ENCODE measurements at regions not wholly inside any gene's neighbourhood (a gene's known extent, or its start where the extent isn't known, plus 50 kb on each side); places are given as distances from the start of the nearest gene placed in this dataset.

DNA sequence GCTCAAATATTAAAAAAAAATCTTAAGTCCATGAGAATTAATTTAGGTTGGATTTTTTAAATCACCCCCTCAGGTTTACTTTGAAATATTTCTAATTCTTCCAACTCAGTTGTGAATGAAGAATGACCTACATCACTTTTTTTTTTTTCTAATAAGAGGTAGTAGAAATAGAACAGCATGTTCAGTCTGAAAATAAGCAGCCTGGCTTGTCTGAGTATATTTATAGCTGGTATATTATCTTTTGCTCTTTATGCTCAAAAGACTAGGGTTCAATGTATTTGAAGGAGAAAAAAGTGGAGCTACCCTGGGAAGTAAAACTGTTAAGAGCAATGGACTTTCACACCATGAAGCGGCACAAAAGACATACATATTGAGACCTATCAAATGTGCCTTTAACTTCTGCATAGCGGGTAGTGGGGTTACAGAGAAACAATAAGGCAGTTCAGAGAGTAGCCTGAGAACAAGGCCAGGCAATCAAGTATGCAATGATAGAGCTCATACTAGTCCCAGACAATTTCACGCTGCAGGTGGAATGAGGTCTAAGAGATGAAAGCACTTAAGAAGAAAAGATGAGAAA lies 175.4 kb upstream of the CDH12 start:
- Histone ChIP-seq H3K27me3 (no peaks in the 10 kb centered on the region), H3K36me3 (no peaks in the 10 kb centered on the region), H3K27ac (no peak overlapping the region), H3K4me1 (no peaks in the 10 kb centered on the region), H3K9me3 (no peaks in the 10 kb centered on the region), H3K4me3 (no peak overlapping the region)
- intact Hi-C loops (cut with DNase I; ENCODE audit: low total_unique reads): no loop called here
- TF ChIP-seq POLR2A (IDR thresholded peaks at IDR 0.05) (no peak), POLR2AphosphoS5 (IDR thresholded peaks at IDR 0.05) (no peak)
- TF ChIP-seq, protein P1, sequence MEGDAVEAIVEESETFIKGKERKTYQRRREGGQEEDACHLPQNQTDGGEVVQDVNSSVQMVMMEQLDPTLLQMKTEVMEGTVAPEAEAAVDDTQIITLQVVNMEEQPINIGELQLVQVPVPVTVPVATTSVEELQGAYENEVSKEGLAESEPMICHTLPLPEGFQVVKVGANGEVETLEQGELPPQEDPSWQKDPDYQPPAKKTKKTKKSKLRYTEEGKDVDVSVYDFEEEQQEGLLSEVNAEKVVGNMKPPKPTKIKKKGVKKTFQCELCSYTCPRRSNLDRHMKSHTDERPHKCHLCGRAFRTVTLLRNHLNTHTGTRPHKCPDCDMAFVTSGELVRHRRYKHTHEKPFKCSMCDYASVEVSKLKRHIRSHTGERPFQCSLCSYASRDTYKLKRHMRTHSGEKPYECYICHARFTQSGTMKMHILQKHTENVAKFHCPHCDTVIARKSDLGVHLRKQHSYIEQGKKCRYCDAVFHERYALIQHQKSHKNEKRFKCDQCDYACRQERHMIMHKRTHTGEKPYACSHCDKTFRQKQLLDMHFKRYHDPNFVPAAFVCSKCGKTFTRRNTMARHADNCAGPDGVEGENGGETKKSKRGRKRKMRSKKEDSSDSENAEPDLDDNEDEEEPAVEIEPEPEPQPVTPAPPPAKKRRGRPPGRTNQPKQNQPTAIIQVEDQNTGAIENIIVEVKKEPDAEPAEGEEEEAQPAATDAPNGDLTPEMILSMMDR (IDR thresholded peaks at IDR 0.05): no peak
- DNase-seq (ENCODE audit: low spot score in 2 of 2): no peak

DNA sequence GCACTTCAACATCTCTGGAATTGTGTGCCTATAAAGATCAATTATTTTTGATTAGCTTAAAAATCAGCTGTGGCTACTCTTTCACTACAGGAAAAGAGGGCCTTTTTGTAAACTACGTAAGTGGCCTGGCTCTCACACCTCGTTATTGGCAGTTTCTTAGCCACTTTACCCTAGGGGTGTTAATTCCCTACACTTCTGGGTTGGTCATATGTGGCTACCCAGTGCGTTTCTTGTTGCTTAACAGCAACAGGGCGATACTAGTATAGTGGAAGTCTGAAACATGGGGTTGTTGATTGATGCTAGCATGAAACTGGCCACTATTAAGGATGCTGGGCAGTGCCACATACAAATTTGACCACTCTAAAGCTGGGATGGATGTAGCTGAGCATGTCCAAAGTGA lies 174.7 kb upstream of the CDH12 start:
- H3K4me1 ChIP-seq: no peaks in the 10 kb centered on the region
- H3K9me3 ChIP-seq: no peaks in the 10 kb centered on the region
- intact Hi-C loops (cut with DNase I; ENCODE audit: low total_unique reads): no loop called here
- H3K36me3 ChIP-seq: no peaks in the 10 kb centered on the region
- no peaks in the 10 kb centered on the region for H3K27me3 ChIP-seq
- TF ChIP-seq POLR2AphosphoS5 (IDR thresholded peaks at IDR 0.05): no peak
- TF ChIP-seq POLR2A (IDR thresholded peaks at IDR 0.05): no peak
- TF ChIP-seq, protein P1 (IDR thresholded peaks at IDR 0.05): no peak
- no peak for DNase-seq (ENCODE audit: low spot score in 2 of 2)
- H3K27ac ChIP-seq: no peak overlapping the region
- no peak overlapping the region for H3K4me3 ChIP-seq

DNA sequence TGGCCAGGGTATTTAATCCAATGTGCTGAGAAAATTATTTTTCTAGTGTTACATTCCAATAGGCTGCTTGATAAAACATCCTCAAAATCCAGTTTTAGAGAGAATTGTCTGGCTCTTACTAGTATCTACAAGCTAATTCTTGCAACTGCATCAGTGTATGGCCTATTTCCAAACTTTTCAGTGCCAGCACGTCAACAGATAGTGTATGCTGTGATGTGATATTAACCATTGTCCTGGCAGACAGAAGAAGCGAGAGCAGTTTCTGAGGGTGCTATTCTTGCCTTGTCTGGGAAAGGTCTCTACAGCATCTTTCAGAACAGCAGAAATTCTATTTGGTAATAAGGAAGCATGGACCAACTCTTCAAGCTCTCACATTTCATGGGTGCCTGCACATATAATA lies 174.2 kb upstream of the CDH12 start:
- no peak for DNase-seq (ENCODE audit: low spot score in 2 of 2)
- TF ChIP-seq POLR2A (IDR thresholded peaks at IDR 0.05) (no peak), POLR2AphosphoS5 (IDR thresholded peaks at IDR 0.05) (no peak)
- TF ChIP-seq, protein P1 (IDR thresholded peaks at IDR 0.05): no peak
- Histone ChIP-seq H3K27ac (no peak overlapping the region), H3K27me3 (no peaks in the 10 kb centered on the region), H3K4me1 (no peaks in the 10 kb centered on the region), H3K36me3 (no peaks in the 10 kb centered on the region), H3K4me3 (no peak overlapping the region), H3K9me3 (no peaks in the 10 kb centered on the region)
- intact Hi-C loops (cut with DNase I; ENCODE audit: low total_unique reads): no loop called here

DNA sequence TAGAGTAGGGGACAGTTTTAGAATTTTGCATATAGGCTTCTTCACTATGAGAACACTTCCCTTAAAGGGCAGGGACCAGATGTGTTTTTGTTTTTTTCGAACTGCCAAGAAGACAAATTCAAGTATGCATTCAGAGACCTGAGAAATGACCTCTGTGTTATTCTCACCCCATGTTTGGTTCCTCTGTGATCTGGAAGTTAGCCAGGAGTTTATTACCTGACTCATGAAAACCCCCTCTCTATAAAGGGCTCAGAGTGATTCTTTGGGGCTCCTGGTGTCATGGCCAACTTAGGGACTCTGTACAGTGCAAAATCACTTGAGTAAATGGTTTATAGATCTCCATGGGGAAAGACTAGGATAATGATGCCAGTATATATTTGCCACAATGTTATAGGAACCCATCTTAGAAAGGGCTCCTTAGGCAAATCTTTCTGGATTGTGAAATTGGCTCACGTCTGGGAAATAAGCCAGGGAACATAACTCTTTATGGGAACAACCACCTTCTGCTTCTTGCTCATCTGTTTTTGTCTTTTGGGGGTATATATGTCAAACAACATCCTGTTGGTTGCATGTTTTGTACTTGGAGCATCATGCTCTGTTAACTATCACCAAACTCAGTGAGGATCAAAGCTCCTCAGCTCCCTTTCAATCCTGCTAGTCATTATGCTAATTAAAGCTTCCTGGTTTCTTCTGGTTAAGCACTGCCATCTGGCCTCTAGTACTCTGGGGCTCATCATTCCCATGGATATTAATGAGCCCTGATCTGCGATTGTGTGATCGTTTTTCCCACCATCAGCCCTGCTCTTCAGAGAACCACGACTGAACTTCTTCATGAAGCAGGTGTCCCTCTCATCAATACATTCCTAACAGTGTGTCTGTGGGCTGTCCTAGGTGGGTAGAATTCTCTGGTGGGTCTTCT lies 173.4 kb upstream of the CDH12 start:
- TF ChIP-seq, protein P1 (IDR thresholded peaks at IDR 0.05): no peak
- TF ChIP-seq POLR2A (IDR thresholded peaks at IDR 0.05) (no peak), POLR2AphosphoS5 (IDR thresholded peaks at IDR 0.05) (no peak)
- no peak overlapping the region for H3K27ac ChIP-seq
- no peaks in the 10 kb centered on the region for H3K36me3 ChIP-seq

DNA sequence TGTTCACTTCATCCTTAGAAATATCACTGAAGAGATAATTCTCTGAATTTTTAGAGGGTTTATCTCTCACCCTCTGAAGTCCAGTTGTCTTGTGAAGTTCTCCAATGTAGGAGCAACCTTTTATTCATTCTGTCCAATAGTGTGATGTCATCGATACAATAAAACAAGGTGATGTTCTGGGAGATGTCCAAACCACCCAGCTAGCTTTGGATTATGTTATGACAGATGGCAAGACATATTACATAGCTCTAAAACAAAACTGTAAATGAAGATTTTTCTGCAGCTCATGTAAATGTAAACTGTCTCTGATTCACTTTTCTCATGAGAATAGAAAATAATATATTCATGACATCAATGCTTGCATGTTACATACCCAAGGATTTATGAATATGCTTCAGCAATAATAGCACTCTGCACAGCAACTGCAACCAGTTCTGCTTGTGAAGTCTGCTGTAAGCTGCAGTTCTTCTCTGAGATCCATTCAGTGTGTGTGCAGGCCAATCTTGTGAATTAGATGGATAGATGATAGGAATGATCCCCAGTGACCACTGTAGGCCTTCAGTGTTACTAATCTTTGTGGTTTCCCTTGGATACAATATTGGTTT lies 172.6 kb upstream of the CDH12 start:
- Histone ChIP-seq H3K4me1 (no peaks in the 10 kb centered on the region), H3K27me3 (no peaks in the 10 kb centered on the region), H3K9me3 (no peaks in the 10 kb centered on the region), H3K36me3 (no peaks in the 10 kb centered on the region), H3K4me3 (no peak overlapping the region), H3K27ac (no peak overlapping the region)
- TF ChIP-seq POLR2AphosphoS5 (IDR thresholded peaks at IDR 0.05): no peak
- TF ChIP-seq, protein P1 (IDR thresholded peaks at IDR 0.05): no peak
- no peak for TF ChIP-seq POLR2A (IDR thresholded peaks at IDR 0.05)
- DNase-seq (ENCODE audit: low spot score in 2 of 2): no peak
- intact Hi-C loops (cut with DNase I; ENCODE audit: low total_unique reads): no loop called here

More for the DNA sequence above, 173.4 kb upstream of the CDH12 start:
- intact Hi-C loops (cut with DNase I; ENCODE audit: low total_unique reads): no loop called here
- no peak overlapping the region for H3K4me3 ChIP-seq
- no peaks in the 10 kb centered on the region for H3K4me1 ChIP-seq
- H3K27me3 ChIP-seq: no peaks in the 10 kb centered on the region
- no peak for DNase-seq (ENCODE audit: low spot score in 2 of 2)
- H3K9me3 ChIP-seq: no peaks in the 10 kb centered on the region
